ENCODE measurements at regions not wholly inside any gene's neighbourhood (a gene's known extent, or its start where the extent isn't known, plus 50 kb on each side); places are given as distances from the start of the nearest gene placed in this dataset.

- TF ChIP-seq TAF1 (IDR thresholded peaks at IDR 0.05; ENCODE audit: low read depth, low read length) (no peak), PAX5 (IDR thresholded peaks at IDR 0.05; ENCODE audit: insufficient read depth, low read length, severe bottlenecking) (no peak), POLR2A (IDR thresholded peaks at IDR 0.05; ENCODE audit: low read depth, low read length) (no peak), POLR2AphosphoS5 (IDR thresholded peaks at IDR 0.05; ENCODE audit: low read depth, low read length) (no peak), SPI1 (IDR thresholded peaks at IDR 0.05; ENCODE audit: low read depth, low read length) (no peak), POU2F2 (IDR thresholded peaks at IDR 0.05; ENCODE audit: low read depth, low read length) (no peak)
Measured at GRCh38 chr2:198615972-198616371, 811.6 kb downstream of the PLCL1 start.

All from GM12891 (cell line).